Fibroblast of peridontal ligament (primary cell): ENCODE measurements at regions not wholly inside any gene's neighbourhood (a gene's known extent, or its start where the extent isn't known, plus 50 kb on each side); places are given as distances from the start of the nearest gene placed in this dataset.

Experiments
- DNase-seq: peaks from one replicate; pipeline ENCODE4 v3.0.0-alpha.2; 2010; ENCODE audit errors: extremely low read depth

- no peak for DNase-seq
Observed at GRCh38 chr10:4691301-4691700, 134.7 kb upstream of the AKR1E2 start.

GRCh38 chr10:4688601-4689000 lies 137.4 kb upstream of the AKR1E2 start:
- DNase-seq: no peak

- DNase-seq: no peak
Observed at GRCh38 chr10:4688168-4688567, 137.8 kb upstream of the AKR1E2 start.

DNA sequence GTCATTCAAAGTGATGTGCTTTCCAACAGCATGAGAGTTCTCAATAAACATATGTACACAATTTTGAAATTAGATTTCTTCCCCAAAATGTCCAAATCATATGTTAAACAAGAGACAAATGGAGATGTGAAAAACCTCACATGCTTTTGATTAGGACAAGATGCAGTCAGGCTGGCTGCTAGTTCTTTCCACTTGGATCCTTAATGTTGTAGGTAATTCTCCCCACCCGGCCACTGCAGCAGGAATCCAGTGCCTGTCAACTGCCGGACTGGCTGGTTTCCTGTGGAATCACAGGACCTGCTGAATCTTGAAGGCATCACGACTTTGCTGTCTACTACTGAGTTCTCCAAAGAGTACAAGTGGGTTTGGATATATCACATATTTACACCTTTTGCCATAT lies 138.6 kb upstream of the AKR1E2 start:
- DNase-seq: peak; percentile 41

- no peak for DNase-seq
Observed at GRCh38 chr10:4686644-4686996, 139.4 kb upstream of the AKR1E2 start.

DNA sequence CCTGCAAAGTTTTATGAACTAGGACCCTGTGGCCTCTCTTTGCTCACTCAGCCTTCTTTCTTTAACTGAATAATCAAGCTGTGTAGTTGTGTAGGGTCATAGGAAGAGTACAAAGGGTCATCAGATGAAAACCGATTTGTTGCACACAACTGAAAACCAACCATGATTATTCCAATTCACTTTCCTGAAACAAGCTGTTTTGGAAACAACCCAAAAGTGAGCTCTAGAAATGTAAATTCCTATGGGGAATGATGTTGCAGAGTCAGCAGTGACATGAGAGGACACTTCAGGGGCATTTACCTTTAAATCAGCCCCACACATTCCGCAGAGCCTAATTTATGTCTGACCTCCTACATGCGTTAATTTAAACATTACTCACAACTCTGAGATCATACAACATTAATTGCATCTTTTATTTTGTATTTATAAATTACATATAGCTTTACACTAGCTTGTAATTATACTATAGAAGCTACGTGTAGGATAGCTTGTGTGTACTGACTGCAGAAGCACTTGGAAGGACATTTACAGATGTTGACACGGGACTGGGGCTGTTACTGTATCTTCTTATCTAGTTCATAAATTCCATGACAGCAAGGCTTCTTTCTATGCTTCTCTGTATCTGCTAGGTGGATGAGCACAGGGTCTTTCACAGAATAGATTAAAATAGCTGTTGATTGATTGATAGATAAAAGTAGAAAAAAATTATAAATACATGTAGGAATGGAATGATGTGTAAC lies 139.9 kb upstream of the AKR1E2 start:
- no peak for DNase-seq

- DNase-seq: no peak
Observed at GRCh38 chr10:4685491-4685890, 140.5 kb upstream of the AKR1E2 start.

- DNase-seq: no peak
Observed at GRCh38 chr10:4684434-4684833, 141.6 kb upstream of the AKR1E2 start.

- DNase-seq: no peak
Observed at GRCh38 chr10:4683838-4684237, 142.2 kb upstream of the AKR1E2 start.

- DNase-seq: no peak
Observed at GRCh38 chr10:4683137-4683536, 142.9 kb upstream of the AKR1E2 start.

GRCh38 chr10:4678951-4679671 lies 146.9 kb upstream of the AKR1E2 start:
- no peak for DNase-seq

- DNase-seq: peak; percentile 66
Observed at GRCh38 chr10:4678023-4678950, 147.7 kb upstream of the AKR1E2 start.

DNA sequence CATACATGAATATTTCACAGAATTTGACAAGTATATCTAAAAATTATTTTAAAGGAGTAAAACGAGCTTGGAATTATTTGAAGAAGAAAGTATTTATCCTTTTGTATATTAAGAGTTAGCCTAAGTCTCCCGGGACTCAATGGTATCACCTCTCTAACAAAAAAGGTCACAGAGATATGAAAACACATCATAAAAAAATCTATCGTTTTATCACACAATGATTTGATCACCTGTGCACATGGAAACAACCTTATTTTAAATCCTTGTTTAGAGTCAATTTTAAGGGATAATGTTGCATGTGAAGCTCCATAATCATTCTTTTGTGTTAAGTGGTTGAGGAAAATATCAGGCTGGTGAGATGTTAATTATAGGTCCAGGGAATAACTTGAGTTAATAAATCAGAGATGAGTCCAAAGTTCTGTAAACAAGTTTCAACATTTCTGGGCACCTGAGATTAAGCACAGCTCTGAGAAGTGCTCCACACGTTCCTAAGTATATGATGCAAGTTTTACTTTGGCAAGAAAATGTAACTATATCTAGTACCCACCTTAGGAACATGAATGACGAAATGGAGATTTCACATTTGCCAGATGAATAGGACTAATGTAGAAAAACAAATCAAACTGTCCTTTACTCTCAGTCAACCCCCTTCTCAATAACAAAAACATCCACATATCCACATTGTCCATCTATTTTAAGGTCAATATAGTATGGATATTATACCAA lies 148.5 kb upstream of the AKR1E2 start:
- peak; percentile 54 for DNase-seq

GRCh38 chr10:4676566-4676965 lies 149.4 kb upstream of the AKR1E2 start:
- DNase-seq: no peak

DNA sequence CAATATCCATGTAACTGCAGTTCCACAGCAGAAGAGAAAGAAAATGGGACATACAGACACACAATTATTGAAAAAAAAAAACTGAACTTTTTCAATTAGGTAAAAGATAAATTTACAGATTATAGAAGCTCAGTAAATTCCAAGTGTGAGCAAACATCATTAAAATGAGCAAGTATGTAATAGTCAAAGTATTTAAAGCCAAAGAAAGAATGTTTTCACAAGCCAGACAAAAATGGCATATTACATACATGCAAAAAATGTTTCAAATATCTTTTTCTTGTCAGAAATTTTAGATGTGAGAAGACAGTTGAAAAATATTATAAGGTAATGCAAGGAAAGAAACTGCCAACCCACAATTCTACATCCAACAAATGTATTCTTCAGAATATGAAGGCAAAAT lies 150.2 kb upstream of the AKR1E2 start:
- no peak for DNase-seq

GRCh38 chr10:4673279-4674040 lies 152.5 kb upstream of the AKR1E2 start:
- no peak for DNase-seq

DNA sequence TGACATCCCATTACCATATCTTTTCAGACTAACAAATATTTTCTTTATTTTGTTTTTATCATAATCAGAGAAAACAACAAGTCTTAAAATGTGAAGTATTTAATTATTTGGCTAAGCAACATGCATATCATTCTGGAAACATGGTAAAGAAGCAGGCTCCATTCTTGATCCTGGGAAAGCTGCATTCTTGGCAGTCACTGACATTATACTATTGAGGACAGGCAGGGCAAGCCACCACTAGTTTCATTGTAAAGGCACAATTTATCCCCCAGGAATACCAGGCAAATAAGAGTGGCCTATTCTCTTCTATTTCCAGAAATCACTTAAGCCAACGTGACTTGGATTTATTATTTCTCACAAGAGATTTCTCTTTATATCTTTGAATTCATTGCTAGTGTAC lies 153.8 kb upstream of the AKR1E2 start:
- DNase-seq: no peak

- DNase-seq: no peak
Observed at GRCh38 chr10:4671451-4672145, 154.4 kb upstream of the AKR1E2 start.

- DNase-seq: no peak
Observed at GRCh38 chr10:4670737-4671136, 155.3 kb upstream of the AKR1E2 start.

DNA sequence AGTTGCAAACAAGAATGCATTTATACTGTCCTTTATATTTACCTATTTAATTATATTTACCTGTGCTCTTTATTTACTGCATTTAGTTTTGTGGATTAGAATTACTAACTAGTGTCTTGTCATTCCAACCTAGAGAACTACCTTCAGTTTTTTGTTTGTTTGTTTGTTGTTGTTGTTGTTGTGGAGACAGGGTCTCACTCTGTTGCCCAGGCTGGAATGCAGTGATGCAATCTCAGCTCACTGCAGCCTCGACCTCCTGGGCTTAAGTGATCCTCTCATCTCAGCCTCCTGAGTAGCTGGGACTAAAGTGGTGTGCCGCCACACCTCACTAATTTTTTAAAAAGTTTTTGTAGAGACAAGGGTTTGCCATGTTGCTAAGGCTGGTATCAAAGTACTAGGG lies 156.4 kb upstream of the AKR1E2 start:
- DNase-seq: no peak
